Brain microvascular endothelial cell (primary cell): ENCODE measurements at regions not wholly inside any gene's neighbourhood (a gene's known extent, or its start where the extent isn't known, plus 50 kb on each side); places are given as distances from the start of the nearest gene placed in this dataset.

Experiments used
- DNase-seq: peaks from one replicate; pipeline ENCODE4 v3.0.0-alpha.2; 2020
- H3K27ac ChIP-seq: fragments of 250-450 bp; sonication (Bioruptor Pico); 2 replicates; pipeline ENCODE4 v1.5.1; 2020; ENCODE audit warnings: mild to moderate bottlenecking, moderate library complexity
- H3K27me3 ChIP-seq: fragments of 250-450 bp; sonication (Bioruptor Pico); replicated peaks from 2 replicates; pipeline ENCODE4 v1.5.1; 2020; ENCODE audit warnings: mild to moderate bottlenecking
- H3K36me3 ChIP-seq: fragments of 250-450 bp; sonication (Bioruptor Pico); replicated peaks from 2 replicates; pipeline ENCODE4 v1.5.1; 2020; ENCODE audit warnings: mild to moderate bottlenecking
- H3K4me3 ChIP-seq: 2 replicates; pipeline ENCODE4 v1.5.1; 2011; ENCODE audit warnings: low read depth, mild to moderate bottlenecking, control low read depth, low read length, moderate library complexity
- in situ Hi-C: cut with HindIII; loops from 2 replicates; pipeline ENCODE4 v1.10.0; 2017; ENCODE audit warnings: low sequenced_read_pairs, low pct_ligation_motif_present
- TF ChIP-seq, protein P1 (sequence below): IDR thresholded peaks from 2 replicates; pipeline ENCODE4 v1.5.1; 2011; ENCODE audit warnings: low read depth, mild to moderate bottlenecking, moderate library complexity, low read length, control low read depth, inconsistent platforms; ENCODE audit errors: missing control alignments

DNA sequence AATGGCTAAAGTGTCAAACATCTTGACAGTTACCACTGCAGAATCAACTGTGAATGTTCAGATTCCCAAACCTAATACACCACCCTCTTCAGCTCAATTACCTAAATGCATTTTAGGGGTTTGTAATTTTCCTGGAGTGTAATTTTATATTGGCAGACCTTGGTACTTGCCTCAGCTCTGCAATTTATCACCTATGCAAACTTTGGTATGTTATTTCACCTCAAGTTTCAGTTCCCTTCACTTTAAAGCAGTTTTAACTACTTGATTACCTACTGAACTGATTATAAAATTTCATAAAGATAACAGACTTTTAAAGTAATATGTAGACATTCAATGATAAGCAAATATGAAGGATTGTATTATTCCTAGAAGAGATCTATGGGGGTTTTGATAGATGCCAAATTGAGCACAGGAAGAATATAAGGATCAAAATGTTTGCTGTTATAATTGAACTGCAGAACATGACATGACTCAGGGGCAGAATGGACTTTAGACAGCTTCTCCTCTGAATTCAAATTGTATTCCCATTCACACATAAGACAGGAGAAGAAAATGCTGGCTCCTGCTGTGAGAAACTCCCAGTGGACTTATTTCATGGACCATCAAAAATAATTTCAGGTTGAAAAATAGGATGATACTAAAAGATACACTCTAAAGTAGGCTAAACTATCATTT, 491.5 kb upstream of the LUZP2 start:
- in situ Hi-C loops, result no loop called here
- no peak overlapping the region for H3K4me3 ChIP-seq
- DNase-seq, result no peak
- H3K27ac ChIP-seq, result no peak overlapping the region
- TF ChIP-seq, protein P1, sequence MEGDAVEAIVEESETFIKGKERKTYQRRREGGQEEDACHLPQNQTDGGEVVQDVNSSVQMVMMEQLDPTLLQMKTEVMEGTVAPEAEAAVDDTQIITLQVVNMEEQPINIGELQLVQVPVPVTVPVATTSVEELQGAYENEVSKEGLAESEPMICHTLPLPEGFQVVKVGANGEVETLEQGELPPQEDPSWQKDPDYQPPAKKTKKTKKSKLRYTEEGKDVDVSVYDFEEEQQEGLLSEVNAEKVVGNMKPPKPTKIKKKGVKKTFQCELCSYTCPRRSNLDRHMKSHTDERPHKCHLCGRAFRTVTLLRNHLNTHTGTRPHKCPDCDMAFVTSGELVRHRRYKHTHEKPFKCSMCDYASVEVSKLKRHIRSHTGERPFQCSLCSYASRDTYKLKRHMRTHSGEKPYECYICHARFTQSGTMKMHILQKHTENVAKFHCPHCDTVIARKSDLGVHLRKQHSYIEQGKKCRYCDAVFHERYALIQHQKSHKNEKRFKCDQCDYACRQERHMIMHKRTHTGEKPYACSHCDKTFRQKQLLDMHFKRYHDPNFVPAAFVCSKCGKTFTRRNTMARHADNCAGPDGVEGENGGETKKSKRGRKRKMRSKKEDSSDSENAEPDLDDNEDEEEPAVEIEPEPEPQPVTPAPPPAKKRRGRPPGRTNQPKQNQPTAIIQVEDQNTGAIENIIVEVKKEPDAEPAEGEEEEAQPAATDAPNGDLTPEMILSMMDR, result no peak
- H3K27me3 ChIP-seq, result no peaks in the 10 kb centered on the region
- no peaks in the 10 kb centered on the region for H3K36me3 ChIP-seq

DNA sequence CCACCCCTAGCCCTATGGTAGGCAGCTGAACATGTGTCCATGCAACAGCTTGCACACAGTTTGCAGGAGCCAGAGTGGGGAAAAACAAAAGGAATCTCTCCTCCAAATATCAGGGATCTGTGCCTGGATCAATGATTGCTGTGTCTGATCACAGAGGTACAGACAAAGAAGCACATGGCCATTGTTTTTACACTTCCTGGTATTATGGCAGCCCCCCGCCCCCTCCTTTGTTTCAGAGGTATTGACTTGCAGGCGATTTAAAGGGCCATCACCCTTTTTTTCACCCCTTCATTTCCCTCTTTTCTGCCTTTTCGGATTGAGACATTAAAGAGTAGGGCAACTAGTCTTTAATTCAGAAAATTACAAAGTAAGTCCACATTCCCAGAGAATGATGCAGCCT, 453.0 kb upstream of the LUZP2 start:
- in situ Hi-C loops, result no loop called here
- Histone ChIP-seq H3K4me3 (no peak overlapping the region), H3K36me3 (no peaks in the 10 kb centered on the region), H3K27me3 (no peaks in the 10 kb centered on the region), H3K27ac (no peak overlapping the region)
- no peak for DNase-seq
- TF ChIP-seq, protein P1, result no peak

DNA sequence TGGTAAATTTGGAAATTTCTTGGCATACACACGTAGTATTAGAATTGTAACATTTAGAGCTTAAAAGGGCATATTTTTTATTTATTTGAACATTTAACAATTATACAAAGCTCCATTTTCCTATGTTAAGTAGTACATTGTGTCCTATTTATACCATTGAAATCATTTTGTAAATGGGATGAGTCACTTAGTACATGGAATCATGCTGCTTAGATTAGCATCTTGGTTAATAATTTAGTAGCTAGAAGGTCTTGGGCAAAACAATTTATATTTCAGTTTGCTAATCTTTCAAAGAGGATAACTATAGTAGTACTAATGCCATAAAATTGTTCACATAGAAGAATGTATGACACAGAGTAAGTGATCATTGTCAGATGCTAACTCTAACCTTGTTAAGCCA, 450.1 kb upstream of the LUZP2 start:
- no peak overlapping the region for H3K4me3 ChIP-seq
- TF ChIP-seq, protein P1, result no peak
- no peaks in the 10 kb centered on the region for H3K36me3 ChIP-seq
- in situ Hi-C loops, result no loop called here
- no peaks in the 10 kb centered on the region for H3K27me3 ChIP-seq
- no peak for DNase-seq
- H3K27ac ChIP-seq, result no peak overlapping the region

DNA sequence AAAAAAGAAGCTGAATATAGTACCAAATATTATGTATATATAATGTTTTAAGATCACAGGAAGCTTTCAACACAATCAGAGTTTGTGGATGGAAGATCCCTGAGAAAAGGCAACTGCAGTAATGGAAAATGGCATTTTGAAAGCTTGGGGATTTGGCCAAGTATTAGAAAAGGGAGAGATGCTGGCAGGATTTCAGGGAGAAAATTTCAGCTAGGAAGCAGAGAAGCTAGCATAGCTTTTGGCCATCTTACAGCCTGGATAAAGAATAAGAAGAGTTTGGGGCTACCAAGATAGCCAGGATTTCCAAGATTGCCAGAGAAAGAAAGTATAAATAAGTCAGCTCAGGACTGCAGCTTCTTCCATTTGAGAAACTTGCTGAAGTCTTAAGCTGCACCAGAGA, 440.8 kb upstream of the LUZP2 start:
- no peak for DNase-seq
- TF ChIP-seq, protein P1, result no peak
- Histone ChIP-seq H3K4me3 (no peak overlapping the region), H3K27ac (no peak overlapping the region), H3K27me3 (no peaks in the 10 kb centered on the region), H3K36me3 (no peaks in the 10 kb centered on the region)
- in situ Hi-C loops, result no loop called here

DNA sequence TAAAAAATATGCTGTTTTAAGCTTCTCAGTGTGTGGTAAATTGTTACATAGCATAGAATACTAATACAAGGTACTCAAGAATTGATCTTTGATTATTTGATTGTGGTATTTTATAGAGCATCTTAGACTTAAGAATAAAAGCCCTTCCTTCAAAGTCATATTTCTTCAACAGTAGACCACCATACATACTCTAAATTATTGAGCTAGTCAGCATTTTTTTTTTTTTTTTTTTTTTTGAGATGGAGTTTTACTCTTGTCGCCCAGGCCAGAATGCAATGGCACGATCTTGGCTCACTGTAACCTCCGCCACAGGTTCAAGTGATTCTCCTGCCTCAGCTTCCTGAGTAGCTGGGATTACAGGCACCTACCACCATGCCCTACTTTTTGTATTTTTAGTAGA, 436.7 kb upstream of the LUZP2 start:
- in situ Hi-C loops, result no loop called here
- Histone ChIP-seq H3K27me3 (no peaks in the 10 kb centered on the region), H3K27ac (no peak overlapping the region), H3K36me3 (no peaks in the 10 kb centered on the region), H3K4me3 (no peak overlapping the region)
- TF ChIP-seq, protein P1, result no peak
- DNase-seq, result no peak

DNA sequence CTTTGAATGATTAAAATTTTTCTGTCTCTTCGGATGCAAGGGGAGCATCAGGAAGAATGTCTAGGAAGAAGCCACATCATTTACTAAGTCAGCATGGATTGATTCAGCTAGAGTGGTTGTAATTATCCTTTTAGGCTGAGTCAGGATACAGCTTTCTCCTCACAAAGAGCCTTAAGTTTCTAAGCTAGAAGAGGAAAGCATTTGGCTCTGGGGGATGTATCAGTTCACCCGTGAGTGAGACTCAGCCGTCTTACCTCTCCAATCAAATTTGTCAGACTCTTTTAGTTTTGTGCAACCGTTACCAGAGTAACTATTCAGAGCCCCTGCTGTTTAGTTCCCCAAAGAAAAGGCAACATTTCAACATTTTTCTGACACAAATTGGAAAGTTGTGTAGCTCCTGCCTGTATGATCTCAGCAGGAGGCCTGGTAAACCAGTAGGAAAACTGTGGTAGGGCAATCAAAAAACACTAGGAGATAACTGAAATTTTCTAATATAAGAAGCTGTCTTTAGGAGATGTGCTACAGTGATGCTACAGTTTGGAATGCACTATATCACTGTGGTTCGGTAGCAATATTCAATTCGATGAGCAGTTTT, 432.4 kb upstream of the LUZP2 start:
- in situ Hi-C loops, result no loop called here
- Histone ChIP-seq H3K4me3 (no peak overlapping the region), H3K27ac (no peak overlapping the region), H3K36me3 (no peaks in the 10 kb centered on the region), H3K27me3 (no peaks in the 10 kb centered on the region)
- DNase-seq, result peak; percentile 3
- TF ChIP-seq, protein P1, result no peak
